GM19239 (cell line): ENCODE measurements at regions not wholly inside any gene's neighbourhood (a gene's known extent, or its start where the extent isn't known, plus 50 kb on each side); places are given as distances from the start of the nearest gene placed in this dataset.
"Not testable (repeated sequence)": the region's sequence is repeated elsewhere in the genome, so short reads cannot be mapped to it uniquely, and the experiment has no call there.

Experiments used
- DNase-seq: peaks from one replicate; pipeline ENCODE4 v3.0.0; 2011; ENCODE audit warnings: low spot score; ENCODE audit not compliant: insufficient read length
- FAIRE-seq: peaks from 2 replicates; lab custom pipeline; 2011; peaks lifted over from hg19 to GRCh38; lab: Jason Lieb, UNC

DNA sequence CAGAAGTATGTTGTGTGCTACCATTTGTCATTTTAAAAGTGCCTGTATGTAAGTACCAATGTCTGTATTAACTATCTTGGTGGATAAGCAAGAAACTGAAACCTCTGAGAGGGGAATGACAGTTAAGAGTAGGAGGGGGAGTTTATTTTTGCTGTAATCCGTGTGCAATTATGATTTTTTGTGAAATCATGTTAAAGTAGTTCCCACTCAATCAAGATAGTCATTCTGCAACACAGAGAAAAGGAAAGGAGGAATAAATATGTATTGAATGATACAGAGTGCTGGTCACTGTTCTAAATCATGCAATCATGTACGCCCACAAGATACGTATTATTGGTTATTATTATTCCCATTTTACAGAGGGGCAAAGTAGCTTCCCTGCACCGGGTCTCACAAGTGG is 105.1 kb upstream of the UBE2E1 start:
- FAIRE-seq: no peak

DNA sequence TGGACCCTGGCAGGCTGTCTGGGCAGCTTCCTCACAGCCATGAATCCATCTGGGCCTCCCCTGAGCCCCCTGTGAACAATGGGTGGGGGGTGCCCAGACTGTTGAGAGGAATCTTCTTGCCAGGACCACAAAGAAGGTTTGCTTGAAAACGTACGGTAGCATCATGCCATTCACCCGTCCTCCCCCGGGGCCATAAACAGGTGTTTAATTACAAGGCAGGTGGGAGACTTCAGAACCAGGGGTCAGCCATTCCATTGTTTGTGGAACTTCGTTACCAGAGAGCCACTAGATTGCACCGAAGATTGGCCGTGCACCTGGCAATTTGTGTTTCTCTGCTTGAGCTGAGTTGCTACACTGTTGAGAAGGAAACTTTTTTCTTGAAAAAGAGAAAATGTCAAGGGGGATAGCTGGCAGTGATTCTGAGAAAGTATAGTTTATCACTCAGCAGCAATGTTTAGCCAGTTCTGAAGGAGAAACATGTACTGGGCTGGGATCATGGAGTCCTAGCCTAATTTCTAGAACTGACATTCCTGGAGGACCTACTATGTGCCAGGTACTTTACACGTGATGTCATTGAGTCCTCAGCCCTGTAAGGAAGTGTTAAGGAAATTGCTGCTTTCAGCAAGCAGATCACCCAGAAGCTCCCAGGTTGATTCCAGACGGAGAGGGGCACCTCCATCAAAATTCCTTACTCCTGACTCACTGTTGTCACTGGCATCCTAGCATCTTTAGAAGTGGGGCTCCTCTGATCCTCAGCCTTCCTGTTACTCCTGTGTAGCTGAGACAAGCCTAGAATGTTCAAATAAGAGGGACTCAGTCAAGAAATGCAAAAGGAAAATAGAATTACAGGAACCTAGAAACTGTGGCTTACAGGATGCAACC is 103.8 kb upstream of the UBE2E1 start:
- DNase-seq (no peak), FAIRE-seq (no peak)

More for the DNA sequence above, 105.1 kb upstream of the UBE2E1 start:
- no peak for DNase-seq

DNA sequence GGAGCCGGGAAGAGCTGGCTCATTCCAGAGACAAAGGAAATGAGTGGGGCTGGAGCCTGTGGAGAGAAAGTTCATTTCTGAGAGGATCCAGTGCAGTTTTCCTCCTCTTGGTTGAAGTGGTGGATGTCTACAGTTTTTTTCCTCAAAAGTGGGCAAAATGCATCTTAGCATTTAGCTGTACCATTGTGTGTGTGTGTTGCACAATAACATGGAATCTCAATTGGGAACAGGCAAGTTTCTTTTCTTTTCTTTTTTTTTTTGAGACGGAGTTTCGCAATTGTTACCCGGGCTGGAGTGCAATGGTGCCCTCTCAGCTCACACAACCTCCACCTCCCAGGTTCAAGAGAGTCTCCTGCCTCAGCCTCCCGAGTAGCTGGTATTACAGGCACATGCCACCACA is 101.5 kb upstream of the UBE2E1 start:
- FAIRE-seq (no peak), DNase-seq (no peak)

DNA sequence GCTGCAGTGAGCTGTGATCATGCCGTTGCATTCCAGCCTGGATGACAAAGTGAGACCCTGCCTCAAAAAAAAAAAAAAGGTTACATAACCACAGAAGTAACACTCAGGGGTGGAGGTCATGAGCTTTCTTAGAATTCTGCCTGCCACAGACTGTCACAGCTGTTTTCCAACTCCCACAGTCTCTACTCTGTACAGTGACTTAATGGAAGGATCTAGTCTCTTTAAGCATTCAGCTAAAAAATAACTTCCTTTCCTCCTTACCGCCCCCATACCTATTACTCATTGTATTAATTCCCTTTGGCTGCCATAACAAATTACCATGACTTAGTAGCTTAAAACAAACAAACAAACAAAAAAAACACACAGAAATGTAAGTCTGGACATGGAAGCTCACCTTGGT is 99.6 kb upstream of the UBE2E1 start:
- DNase-seq (no peak), FAIRE-seq (no peak)

DNA sequence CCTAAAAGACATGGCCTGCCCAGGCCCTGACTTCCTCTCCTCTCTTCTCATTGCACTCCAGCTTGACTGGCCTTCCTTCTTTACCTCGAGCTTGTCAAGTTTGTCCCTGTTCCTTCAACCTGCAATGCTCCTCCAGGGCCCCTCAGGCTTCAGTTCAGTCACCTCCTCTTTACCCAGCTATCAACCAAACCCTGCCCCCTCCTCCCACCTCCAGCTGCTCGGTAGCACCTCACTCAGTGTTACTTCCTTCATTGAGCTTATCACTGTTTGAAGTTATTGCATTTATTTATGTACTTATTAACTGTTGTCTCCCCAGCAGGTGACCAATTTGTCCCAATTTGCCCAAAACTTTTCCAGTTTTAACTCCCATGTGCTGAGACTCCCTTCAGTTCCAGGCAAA is 95.8 kb upstream of the UBE2E1 start:
- DNase-seq: no peak
- FAIRE-seq: no peak

DNA sequence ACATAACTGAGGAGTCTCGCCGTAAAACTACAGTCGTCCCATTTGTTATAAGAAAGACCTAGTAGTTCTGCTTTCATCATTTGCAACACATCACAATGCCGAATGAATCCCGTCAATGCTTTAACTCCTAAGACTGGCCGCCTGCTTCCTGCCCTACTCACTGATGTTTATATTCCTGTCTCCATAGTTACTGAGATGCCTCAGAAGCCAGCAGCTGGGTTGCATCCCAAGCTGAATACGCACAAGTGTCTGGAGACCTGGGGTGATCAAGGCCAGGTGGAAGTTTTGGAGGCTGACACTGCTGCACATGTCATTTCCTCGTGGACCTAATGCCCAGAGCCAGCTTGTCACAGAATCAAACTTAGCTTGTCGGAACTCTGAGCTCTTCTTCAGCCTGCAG is 95.2 kb upstream of the UBE2E1 start:
- FAIRE-seq: no peak
- DNase-seq: no peak

DNA sequence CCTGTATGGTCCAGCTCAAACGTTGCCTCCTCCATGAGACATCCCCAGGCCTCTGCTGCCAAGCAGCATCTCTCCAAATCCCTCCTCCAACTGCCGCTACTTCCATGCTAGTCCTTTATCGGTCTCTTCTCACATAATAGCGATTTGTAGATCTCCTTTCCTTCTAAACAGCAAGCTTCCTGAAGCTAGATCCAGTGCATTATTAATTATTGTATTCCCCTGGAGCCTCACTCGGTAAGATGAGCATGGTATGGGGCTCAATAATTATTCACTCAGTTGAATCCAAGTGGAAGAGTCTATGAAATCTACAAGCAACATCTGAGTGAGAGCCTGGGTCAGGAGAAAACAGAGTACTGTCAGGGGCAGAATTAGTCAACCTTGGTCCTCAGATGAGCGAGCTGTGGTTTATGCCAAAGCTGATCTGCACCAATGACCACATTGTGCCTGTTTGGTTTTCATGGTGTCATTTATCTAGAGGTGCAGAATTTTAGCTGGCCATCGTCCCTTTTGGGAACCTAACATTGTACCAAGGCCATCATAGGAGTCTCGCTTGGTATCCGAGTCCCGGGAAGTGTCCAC is 93.8 kb upstream of the UBE2E1 start:
- DNase-seq (peak; percentile 12), FAIRE-seq (no peak)

DNA sequence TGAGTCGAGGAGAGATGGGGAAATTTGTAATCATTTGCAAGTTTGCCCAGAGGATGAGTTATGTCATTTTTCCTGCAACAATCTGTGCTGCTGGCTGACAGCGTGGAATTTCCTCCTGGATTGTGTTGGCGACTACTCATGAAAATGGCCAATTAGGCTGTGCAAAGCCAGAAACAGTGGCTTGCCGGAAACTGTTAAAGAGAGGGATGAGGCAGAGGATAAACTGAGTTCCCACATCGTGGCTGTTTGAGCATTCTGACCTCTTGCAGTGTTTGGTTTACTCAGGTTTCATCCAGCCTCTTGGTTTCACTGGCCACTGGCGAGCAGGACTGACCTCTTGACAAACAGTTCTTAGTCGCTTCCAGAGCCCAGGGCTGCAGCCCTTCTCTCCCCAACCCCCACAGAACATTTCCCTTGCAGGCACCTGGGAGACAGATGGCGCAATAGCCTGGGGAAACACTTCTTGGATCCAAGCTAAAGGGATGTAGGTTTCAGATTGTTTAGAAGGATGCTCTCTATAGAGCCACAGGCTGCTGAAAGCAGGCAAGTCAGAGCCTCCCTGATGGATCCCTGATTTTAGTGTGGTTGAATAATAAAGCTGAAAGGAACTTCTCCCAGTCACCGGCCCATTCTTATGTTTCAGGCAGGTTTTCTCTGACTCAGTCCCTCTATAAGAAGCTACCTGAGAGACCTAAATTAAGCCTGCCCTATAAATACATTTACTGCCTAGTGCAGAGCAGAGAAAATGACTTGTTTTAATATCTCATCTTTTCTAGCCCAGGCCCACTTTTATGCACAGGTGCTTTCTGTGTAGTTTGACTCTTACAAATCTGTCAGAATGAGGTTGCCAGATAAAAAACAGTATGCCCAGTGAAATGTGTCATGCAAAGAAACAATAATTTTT is 92.8 kb upstream of the UBE2E1 start:
- no peak for DNase-seq
- FAIRE-seq: no peak

DNA sequence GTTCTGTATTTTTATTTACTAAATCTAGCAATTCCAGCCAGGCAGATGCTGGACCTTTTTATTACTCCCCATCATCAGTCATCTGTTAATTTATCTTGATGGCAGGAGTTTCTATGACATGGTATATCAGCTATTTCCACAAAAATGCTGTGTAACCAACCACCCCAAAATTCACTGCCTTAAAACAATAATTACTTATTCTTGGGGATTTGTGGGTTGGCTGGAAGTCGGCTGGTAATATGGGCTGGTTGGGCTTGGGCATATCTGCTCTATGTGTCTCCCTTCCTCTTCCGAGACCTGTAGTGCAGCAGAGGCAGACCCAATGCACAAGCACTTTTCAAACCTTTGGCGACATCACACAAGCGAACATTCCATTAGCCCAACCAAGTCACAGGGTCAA is 92.1 kb upstream of the UBE2E1 start:
- no peak for FAIRE-seq

DNA sequence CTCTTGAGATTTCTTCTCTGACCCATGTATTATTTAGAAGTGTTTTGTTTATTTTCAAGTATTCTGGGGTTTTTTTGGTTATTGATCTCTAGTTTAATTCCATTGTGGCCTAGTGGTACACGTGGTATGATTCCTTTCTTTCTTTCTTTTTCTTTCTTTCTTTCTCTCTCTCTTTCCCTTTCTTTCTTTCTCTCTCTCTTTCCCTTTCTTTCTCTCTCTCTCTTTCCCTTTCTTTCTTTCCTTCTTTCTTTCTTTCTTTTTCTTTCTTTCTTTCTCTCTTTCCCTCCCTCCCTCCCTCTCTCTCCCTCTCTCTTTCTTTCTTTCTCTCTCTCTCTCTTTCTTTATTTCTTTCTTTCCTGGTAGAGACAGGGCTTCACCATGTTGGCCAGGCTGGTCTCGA is 85.7 kb upstream of the UBE2E1 start:
- FAIRE-seq (no peak), DNase-seq (no peak)

More for the DNA sequence above, 92.1 kb upstream of the UBE2E1 start:
- no peak for DNase-seq

DNA sequence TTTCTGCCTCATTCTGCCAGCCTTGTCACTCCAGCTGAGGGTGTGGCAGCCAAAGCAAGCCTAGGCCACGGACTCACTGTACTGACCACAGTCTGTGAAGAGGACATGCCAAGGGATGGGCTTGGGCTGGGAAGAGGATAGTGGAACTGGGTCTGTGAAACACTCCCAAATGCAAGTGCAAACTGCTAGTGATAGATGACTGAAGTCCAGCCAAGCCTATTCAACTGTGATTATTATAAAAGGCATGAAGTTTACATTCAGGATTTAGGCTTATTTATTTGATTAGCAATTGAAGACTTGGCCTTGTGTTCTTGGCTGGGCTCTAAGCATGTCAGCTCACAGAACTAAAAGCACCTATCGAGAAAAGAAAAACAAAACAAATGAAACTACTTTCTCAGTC is 84.9 kb upstream of the UBE2E1 start:
- FAIRE-seq (no peak), DNase-seq (no peak)

DNA sequence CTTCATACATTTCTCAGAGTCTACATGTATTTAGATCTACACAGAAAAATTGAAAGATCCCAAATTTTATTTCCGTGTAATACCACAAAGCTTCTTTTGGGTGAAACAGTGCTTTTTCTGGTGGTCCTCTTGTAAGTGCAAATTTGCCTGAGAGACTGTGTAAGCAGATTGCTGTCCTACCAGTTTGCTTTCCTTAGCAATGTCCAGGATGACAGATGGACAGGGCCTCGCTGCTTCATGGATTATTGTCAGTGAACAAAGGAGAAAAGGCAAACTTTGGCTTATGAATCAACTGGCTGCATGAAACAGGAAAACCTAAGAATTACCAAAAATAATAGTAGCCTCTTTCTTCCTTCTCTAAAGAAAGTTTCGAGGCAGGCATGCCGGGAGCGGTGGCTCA is 82.6 kb upstream of the UBE2E1 start:
- no peak for DNase-seq
- no peak for FAIRE-seq

DNA sequence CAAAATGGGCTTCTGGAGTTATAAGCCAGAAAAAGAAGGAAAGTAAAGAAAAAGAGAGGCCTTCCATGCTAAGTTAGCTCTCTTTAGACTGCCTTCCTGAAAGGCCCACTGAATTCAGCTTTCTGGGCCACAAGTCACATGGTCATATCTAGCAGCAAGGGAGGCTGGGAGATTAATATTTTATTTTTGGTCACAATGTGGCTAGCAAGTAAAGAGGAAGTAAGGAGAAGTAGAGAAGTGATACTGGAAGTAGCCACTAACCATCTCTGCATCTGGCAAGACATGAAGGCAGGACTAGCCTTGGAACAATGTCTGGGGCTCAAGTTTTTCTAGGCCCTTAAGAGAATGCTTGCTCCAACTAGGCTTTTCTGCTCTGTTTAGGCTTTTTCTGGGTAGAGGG is 81.8 kb upstream of the UBE2E1 start:
- DNase-seq (no peak), FAIRE-seq (peak; percentile 73)

DNA sequence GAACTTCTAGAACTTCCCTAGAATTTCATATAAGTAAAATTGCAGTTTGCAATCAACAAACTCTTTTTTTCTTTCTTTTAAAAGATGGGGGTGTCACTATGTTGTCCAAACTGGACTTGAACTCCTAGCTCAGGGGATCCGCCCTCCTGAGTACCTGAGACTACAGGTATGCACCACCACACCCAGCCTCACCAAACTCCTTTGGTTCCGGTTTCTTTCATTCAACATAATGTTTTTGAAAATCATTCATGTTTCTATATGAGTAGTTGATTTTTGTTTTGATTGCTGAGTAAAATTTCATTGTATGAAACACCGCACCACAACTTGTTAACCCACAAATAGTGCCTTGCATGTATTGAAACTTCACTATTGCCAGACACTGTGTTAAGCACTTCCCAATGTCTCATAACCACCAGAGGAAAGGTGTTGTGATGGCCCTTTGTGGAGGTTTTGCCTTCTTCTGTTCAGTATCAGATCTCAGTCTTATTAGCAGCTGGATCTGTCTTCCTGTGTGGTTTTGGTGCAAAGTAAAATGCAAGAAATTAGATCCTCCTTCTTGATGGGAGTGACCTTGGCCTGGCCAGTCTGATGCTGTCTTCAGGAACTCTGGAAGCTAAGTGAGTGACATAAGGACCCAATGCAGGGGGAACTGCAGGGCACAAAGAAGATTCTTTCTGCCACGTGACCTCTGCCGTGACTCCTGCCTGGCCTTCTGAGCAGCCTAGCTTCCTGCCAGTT is 78.8 kb upstream of the UBE2E1 start:
- DNase-seq (peak; percentile 27), FAIRE-seq (peak; percentile 98)

DNA sequence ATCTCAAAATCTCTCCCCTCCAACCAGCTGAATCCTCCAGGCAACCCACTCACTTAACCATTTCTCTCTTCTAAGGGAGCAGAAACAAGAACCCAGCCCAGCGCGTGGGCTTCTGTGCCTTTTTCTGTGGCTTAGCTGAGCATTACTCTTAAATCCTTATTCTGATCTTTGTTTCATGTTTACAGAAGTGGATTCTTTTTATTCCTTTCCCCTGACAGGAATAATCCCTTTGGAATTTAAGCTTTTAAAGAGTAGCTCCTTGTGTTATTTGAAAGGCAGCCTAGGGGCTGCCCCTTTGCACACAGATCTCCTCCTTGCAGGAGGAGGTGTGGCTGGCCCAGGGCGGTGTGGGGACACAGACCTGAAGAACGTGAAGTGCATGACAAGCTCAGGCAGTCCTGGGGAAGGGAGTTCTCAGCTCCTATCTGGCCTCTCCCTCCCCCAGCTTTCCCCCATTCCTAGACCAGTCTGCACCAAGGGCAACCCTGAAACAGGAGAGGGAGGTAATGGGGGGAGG is 77.1 kb upstream of the UBE2E1 start:
- FAIRE-seq: no peak
- DNase-seq: no peak

DNA sequence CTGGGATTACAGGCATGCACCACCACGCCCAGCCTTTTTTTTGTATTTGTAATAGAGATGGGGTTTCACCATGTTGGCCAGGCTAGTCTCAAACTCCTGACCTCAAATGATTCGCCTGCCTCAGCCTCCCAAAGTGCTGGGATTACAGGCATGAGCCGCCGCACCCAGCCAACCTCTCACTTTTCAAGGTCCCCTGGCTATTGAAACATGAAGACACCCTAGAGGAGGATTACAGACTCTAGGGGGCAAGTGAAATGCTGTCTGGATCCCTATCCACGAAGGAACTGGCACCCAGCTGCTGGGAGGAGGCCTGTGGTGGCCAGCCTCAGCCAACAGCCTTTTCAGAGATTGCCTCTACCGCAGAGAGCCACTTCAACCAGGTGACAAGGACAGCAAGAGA is 76.4 kb upstream of the UBE2E1 start:
- DNase-seq, FAIRE-seq: not testable (repeated sequence)

DNA sequence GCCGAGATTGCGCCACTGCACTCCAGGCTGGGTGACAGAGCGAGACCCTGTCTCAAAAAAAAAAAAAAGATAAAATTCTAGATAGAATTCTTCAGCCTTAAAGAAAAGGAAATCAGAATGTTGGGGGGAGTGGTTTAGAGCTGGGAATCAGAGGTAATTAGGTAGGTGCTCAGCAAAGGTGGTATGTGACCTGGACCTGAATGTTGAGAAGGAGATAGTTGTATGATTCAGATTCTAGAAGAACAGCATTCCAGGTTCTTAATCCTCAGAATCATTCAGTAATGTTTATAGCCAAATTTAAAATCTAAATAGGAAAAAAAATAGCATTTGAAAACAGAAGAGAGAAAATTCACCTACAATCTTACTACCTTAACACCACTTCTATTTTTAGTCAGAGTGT is 71.3 kb upstream of the UBE2E1 start:
- FAIRE-seq: no peak
- no peak for DNase-seq

DNA sequence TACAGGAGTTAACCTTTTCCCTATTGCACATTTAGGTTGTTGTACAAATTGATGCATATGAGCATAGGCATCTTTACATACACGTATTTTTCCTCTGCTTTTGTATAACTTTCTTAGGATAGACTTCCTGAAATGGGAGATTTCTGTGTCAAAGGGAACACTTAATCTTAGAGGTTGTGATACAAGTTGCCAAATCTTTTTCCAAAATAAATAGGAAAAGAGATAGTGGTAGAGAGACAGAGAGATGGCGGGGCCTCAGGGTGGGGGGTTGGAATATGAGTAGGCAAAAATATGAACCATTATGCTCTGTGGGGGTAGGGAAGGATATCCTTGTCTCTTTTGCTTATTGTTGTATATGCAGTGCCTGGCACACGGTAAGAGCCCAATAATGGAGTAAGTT is 70.7 kb upstream of the UBE2E1 start:
- no peak for FAIRE-seq
- no peak for DNase-seq

DNA sequence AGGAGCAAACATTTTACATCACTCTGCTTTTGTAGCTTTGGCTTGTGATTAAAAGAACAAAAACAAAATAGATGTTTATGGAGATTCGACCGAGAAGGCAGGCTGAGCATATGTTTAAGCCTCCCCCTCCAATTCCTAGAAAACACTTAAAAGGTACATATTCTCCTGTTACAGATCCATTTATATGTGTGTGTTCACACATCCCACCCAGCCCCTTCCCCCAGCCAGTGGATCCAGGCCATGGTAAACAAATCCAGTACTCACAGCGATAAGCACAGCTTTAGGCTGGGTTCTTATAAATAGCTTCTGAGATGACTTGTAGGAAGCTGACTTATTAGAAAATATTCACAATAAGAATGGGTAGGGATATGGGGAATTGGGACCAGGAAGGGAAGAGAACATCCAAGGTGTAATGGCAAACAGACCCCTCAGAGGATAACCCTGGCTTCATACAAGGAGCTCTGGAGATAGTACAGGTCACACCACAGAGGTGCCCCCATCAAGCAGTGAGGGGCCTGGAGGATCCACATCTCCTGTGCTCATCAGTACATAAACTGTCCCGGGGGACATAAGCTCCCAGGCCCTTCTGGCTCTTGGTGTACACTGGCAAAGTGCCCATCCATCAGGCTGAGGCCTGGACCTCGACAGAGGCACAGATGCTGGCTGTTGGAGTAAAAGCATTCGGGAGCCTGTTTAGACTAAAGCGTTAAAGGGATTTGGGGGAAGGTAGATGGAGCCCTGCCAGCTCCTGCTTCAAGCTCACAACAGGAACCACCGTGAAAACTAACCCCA is 70.0 kb upstream of the UBE2E1 start:
- FAIRE-seq (no peak), DNase-seq (no peak)
